EL (cell line): ENCODE measurements at regions not wholly inside any gene's neighbourhood (a gene's known extent, or its start where the extent isn't known, plus 50 kb on each side); places are given as distances from the start of the nearest gene placed in this dataset.

Experiments
- DNase-seq: peaks from one replicate; pipeline ENCODE4 v3.0.0-alpha.2; 2016

DNA sequence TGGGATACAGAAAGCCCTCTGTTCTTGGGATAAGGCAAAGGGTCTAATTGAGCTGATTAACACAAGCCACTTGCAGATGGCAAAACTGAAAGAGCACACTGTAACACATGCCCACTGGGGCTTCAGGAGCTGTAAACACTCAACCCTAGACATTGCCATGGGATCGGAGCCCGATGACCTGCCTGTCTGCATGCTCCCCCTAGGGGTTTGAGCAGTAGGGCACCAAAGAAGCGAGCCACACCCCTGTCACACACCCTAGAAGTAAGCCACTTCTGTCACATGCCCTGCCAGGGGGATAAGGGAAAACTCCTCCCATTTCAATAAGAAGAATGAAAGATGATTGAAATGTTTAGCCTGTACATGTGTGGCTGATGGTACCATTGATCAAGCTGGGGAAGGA is 81.3 kb upstream of the IRX6 start:
- DNase-seq = no peak

DNA sequence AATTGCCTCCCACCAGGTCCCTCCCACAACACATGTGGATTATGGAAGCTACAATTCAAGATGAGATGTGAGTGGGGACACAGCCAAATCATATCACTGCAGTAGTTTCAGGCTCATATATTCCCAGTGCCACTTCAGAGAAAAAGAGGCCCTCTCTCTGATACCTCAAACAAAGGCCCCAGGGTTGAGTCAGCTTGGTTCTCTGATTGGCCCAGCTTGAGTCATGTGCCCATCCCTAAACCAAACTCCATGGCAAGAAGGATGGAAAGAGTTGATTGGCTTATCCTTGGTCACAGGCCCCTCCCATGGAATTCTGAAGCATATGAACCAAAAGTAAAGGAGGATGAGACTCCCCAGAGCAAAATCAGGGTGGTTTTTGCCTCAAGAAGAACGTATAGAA is 75.9 kb upstream of the IRX6 start:
- no peak for DNase-seq

DNA sequence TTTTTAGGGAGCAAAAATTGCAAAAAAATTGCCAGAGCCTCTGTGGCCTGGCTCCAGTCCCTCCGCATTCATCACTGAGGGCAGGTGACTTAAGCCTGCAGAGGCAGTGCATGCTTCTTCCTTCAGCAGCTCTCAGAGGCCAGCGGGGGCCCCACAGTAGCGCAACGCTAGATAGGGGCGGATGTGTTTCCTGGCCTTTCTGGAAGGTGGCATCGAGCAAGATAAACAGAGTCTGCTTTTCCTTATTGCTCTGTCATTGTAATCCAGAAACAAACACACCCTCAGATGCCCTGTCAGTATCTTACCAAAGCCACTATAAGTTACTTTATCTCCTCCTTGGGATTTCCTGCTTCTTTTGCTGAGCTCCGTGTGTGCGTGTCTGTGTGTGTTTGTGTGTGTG is 75.5 kb upstream of the IRX6 start:
- no peak for DNase-seq

DNA sequence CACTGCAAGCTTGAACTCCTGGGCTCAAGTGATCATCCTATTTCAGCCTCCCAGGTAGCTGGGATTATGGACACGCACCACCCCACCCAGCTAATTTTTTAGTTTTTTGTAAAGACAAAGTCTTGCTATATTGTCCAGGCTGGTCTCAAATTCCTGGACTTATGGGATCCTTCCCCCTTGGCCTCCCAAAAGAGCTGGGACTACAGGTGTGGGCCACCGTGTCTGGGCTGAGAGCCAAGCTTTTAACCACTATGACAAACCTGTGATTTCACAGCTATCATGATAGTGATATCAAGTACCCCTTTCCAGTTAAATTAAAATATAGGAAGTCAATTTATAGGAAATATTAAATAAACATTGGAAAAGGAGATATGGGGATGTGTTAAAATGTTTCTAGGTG is 74.6 kb upstream of the IRX6 start:
- DNase-seq = no peak

DNA sequence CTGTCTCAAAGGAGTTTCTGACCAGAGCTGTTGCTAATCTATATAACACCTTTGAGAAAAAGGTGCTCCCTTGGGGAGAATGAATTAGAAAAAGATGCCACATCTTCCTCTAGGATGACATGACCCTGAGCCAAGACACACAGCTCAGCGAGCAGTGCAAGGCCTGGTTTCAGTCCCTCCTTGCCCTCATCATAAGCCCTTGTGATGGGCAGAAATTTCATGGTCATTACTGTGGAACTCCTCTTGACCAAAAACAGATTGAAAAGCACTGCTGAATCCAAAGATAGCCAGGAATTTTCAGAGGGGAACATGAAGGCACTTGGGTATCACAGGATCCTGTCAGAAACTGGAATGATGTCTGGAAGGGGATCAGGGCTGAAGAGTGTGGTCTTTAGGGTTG is 74.1 kb upstream of the IRX6 start:
- no peak for DNase-seq

DNA sequence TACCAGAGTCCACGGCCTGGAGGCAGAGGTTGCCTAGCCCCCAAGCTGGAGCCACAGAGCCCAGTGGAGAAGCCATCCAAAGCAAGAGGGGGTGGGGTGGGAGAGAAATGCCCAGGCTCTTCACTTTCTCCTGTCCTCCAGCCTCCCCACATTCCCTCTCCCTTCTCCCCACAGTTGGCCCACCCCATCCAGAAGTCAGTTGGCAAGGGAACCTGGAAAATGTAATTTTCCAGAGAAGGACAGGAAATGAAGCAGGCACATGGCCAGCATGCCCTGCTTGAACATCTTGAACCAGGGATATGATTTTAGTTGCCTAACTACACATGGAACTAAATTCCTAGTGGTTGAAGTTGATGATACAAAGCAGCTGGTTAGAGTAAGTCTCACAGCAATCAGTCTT is 73.3 kb upstream of the IRX6 start:
- no peak for DNase-seq

DNA sequence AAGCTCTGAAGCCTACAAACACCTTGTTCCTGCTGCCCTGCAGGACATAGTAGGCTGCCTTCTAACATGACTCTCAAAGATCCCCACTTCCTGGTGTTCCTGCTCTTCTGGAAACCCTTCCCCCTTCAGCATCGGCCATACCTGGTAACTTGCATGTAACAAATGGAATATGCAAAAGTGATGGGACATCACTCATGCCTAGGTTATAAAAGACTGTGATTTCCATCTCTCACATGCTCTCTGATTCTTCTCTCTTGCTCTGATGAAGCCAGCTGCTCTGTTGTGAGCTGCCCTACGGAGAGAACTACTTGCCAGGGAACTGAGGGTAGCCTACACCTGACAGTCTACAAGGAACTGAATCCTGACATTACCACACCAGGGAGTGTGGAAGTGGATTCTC is 72.9 kb upstream of the IRX6 start:
- DNase-seq = no peak

DNA sequence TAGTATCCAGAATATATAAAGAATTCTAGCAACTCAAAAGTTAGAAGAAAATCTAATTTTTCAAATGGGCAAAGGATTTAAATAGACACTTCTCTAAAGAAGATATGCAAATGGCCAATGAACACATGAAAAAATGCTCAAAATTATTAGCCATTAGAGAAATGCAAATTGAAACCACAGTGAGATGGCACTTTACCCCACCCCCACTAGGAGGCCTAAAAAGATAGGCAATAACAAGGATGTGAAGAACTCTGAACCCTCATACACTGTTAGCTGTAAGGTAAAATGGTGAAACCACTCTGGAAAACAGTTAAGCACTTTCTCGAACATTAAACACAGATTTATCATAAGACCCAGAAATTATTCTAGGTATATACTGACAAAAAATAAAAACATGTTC is 71.4 kb upstream of the IRX6 start:
- DNase-seq = no peak

DNA sequence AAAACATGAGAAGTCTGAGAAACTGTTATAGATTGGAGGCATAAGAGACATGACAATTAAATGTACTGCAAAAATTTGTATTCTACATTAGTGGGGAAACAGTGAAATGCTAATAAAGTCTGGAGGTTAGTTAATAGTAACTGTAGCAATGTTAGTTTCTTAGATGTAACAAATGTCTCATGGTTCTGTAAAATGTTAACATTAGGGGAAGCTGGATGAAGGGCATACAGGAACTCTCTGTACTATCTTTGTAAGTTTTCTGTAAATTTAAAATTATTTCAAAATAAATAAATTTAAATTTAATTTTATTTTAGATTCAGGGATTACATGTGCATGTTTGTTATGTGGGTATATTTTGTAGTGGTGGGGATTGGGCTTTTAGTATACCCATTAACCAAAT is 70.0 kb upstream of the IRX6 start:
- no peak for DNase-seq

DNA sequence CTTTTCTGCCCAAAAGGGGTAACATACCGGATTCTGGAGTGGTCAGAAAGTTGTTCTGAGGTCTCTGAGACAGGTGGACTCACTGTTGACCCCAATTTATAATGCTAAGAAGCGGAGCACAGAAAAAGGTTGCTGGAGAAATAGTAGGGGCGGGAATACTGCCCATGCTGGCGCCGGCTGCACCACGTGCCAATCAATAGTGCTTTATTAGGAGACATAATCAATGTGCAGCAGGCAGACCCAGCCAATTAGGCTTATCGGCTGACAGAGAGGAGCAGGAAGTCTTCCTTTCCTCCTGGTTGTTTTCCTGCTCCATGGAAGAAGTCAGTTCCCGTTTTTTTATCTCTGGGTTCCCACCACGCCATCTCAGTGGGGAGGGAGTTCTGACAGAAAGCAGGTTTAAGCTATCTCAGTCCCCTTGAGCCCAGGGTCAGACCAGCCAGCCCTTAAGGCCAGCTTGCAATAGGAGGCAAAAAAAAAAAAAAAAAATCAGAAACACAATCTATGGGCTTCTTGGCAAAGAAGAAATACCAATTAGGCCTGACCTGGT is 68.2 kb upstream of the IRX6 start:
- DNase-seq = no peak

DNA sequence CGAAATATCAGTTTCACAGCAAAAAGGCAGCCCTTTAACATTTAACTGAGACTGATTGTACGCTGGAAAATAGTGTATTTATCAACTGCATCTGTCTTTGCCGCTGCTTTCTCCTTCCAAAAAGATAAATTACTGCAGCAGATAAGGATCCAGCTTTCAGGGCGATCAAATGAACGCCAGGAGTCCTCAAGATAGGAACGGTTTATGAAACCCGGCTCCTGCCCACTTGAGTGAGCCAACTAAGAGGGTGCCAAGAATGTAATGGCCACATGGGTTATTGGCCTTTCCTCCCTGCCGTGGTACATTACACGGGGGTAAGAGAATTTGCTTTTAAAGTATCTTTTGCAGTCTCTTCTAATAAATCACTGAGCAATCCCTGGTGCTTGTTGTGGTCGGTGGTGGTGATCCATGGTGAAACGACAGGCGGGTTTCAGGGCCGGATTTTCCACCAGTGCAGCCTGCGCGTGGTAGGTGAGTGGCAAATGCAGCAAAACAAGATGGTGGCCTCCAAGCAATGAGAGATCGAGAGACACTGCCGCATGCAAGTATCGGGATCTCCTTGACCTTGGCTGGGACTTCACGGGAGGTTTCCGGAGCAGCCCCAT is 67.5 kb upstream of the IRX6 start:
- no peak for DNase-seq

DNA sequence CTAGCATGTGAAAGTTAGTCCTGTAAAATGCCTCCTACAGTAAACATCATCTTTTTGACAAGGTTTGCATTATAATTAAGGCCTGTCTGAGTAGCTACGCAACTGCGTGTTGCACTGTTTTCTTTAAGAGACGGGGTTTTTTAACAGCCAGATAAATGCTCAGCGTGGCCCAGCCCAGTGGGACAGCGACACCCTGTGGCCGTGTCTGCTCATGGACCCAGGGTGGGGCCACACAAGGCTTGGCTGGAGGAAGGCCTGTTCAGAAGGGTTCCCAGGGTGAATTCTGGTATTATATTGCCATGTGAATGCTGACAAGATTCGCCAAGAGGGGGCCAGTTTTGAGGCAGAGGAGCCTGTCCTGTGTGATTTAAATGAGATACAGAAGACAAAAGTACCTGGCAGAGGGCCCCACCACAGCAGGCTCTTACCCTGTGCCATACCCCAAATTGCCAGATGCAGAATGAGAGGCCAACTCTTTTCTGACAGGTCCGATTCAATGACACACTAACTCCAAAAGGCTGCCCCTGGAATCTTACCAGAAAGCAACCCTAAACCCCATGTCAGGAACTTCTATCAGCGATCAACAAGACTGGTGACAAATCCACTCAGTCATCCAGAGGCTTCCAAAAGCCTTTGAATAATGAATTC is 65.9 kb upstream of the IRX6 start:
- peak; percentile 36 for DNase-seq

DNA sequence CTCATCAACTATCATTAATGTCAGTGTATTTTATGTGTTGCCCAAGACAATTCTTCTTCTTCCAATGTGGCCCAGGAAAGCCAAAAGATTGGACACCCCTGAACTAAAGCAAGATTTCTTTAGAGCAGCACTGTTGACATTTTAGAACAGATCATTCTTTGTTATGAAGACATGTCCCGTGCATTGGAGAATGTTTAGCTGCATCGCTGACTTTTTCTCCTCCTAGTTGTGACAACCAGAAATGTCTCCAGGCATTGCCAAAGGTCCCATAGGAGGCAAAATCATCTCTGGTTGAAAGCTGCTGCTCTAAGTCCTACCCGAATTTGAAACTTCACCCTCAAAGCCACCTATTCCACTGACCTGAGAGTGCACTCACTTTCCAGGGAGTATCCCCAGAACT is 62.7 kb upstream of the IRX6 start:
- DNase-seq = no peak

DNA sequence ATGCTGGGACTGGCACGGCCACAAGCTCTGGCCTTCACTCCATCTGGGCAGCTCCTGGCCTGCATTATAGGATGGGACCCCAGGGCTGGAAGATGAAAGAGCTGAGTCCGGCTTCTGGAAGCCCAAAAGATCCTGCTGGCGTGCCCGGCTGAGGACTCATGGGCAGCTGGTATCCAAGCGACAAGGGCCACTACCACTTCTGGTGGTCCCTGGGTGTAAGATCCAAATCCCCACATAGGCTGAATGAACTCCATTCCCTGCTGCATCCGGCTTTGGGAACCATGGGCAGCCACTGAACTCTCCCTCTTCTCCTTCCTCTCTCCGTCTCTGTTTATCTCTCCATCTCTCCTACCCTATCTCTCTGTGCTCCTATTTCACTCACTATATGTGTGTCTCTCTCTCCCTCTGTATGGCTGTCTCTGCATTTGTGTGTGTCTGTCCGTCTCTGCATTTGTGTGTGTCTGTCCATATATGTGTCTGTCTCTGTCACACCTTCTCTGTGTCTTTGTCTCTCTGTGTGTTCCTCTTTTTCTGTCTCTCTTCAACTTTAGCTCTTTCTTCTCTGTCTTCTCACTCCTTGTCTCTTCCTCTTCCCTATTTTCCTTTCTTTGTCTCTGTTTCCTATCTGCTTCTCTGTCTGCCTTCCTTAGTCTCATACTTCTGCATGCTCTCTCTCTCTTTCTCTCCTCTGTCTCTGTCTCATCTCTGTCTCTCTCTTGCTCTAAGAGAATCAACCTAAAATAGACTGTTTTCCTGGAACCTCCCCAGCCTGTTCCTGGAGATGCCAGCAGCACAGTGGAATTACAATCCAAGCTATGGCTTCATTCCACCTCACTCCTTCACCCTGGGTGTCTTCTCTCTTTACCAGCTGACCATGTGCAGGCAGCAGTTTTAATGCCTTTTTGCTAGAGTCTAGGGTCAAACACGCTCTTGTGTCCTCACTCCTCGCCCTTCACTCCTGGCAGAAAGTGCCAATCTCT is 60.4 kb upstream of the IRX6 start:
- no peak for DNase-seq

DNA sequence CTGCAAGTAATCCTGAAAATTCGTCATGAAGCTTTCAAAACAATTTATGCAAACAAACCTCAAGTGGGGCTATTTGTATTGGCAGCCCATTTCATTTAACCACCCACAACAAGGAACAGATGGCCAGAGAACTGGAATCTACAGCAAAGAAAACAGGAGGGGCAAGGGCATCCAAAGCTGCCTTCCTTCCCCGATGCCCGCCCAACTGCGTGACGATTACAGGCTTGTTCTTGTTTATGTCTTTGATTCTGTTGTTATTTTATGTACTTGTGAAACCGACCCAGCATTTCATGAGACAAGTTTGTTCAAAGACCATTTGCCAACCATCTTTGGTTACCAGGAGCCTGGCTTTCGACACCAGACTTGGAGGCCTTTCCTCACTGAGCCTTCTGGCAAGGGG is 59.1 kb upstream of the IRX6 start:
- no peak for DNase-seq

DNA sequence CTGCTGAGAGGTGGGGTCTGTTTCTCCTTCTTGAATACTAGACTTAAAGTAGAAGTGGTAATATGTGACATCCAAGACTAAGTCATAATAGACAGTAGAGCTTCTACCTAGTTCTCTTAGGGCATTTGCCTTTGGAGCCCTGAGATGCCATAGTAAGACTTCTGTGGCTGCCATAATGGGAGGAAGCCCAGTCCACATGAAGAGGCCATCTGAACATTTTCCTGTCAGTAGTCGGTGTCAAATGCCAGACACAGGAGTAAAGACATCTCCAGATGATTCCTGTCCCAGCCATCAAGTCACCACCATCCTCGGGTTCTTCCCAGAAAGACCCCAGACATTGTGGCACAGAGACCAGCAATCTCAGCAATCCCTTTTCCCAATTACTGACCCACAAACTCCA is 58.1 kb upstream of the IRX6 start:
- no peak for DNase-seq

DNA sequence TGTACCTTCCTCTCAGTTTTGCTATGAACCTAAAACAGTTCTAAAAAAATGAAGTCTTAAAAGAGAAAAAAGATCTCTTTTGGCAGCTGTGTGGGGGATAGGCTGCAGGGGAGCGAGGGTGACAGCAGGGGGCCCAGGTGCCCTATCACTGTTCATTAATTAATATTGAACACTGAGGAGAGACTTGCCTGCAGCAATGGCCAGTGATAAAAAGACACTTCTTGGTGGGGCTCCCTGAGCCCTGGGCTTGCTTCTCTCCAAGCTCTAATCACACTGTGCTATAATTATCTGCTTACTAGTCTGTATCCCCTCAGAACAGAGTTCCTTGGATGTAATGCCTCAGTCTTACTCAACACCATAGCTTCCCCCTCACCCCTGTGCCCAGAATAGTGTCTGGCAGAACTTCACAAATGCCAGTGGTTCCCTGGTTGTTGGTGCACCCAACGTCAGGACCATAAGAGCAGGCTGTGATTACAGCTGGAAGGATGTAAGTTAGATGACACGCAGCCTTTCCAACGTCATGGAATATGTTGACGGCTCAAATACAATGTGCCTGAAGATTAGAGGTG is 52.0 kb upstream of the IRX6 start:
- DNase-seq = no peak

DNA sequence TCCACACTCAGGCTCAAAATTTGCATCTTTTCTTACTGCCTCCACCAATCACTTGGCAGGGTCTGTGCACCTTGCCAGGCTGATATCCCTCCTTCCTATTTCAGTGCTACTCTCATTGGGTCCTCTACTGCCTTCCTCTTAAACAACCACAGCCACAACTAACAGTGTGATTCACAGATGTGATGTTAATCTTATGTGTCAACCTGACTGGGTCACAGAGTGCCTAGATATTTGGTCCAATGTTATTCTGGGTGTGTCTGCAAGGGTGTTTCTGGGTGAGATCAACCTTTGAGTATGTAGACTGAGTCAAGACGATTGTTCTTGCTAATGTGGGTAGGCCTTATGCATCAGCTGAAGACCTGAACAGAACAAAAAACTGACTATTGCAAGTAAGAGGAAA is 51.3 kb upstream of the IRX6 start:
- no peak for DNase-seq

DNA sequence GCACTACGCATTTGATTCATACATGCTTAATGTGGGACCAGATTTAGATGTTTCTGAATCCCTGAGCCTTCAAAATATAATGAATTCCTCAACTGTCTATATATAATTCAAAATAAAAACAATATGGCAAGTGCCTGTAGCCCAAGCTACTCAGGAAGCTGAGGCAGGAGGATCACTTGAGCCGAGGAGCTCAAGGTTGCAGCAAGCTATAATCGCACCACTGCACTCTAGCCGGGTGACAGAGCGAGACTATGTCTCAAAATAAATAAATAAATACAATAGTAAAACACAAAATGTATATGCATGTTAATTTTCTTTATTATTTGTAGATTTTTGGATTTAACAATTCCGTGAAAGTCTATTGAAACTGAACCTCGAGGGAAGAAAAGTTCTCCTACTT is 50.6 kb upstream of the IRX6 start:
- DNase-seq = no peak

DNA sequence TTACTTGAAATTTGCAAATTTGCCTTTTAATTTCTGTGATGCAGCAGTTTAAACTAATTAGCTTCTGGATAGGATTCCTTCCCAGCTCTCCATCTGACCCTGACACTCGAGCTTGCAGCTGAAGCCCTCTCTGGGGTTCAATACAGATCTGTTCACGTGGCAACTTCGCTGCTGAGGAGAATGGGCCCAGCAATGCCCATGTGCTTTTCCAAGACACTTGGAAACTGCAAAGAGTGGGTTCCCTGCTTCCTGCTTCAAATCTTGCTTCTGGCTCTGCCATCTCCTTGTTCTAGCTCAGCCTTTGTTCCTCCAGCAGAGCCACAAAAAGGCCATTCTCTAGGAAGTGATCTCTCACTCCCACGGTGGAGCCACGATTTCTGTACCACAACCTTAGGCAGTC is 50.0 kb upstream of the IRX6 start:
- DNase-seq = no peak
